GM06990 (cell line): ENCODE measurements at regions not wholly inside any gene's neighbourhood (a gene's known extent, or its start where the extent isn't known, plus 50 kb on each side); places are given as distances from the start of the nearest gene placed in this dataset.

Experiments
- DNase-seq: peaks from one replicate; pipeline ENCODE4 v3.0.0-alpha.2; 2011; ENCODE audit not compliant: insufficient read length; ENCODE audit errors: extremely low read depth
- H3K27me3 ChIP-seq: replicated peaks from 2 replicates; pipeline ENCODE4 v1.6.0; 2011; ENCODE audit warnings: low read length; ENCODE audit not compliant: control insufficient read depth, insufficient read depth
- H3K36me3 ChIP-seq: 2 replicates; pipeline ENCODE4 v1.5.1; 2011; ENCODE audit warnings: low read length; ENCODE audit not compliant: control insufficient read depth, insufficient read depth
- H3K4me3 ChIP-seq: replicated peaks from 2 replicates; pipeline ENCODE4 v1.5.1; 2011; ENCODE audit warnings: low read depth, mild to moderate bottlenecking, control low read depth, low read length
- CTCF ChIP-seq: IDR thresholded peaks from 2 replicates; pipeline ENCODE4 v1.5.1; 2011; ENCODE audit warnings: low read length, control low read depth, mild to moderate bottlenecking, inconsistent platforms; ENCODE audit not compliant: insufficient read depth, poor library complexity, severe bottlenecking

- Histone ChIP-seq H3K36me3 (no peaks in the 10 kb centered on the region), H3K4me3 (no peak overlapping the region), H3K27me3 (no peaks in the 10 kb centered on the region)
- no peak for TF ChIP-seq CTCF
- no peak for DNase-seq
Observed at GRCh38 chr10:10576937-10577336, 440.7 kb upstream of the CELF2 start.

- no peak for TF ChIP-seq CTCF
- no peaks in the 10 kb centered on the region for H3K27me3 ChIP-seq
- DNase-seq: no peak
- H3K36me3 ChIP-seq: no peaks in the 10 kb centered on the region
- no peak overlapping the region for H3K4me3 ChIP-seq
Observed at GRCh38 chr10:10579709-10580108, 438.0 kb upstream of the CELF2 start.

GRCh38 chr10:10584161-10584560, 433.5 kb upstream of the CELF2 start:
- no peak for TF ChIP-seq CTCF
- no peaks in the 10 kb centered on the region for H3K36me3 ChIP-seq
- no peak overlapping the region for H3K4me3 ChIP-seq
- no peaks in the 10 kb centered on the region for H3K27me3 ChIP-seq
- DNase-seq: no peak

- no peak for DNase-seq
- TF ChIP-seq CTCF: no peak
- Histone ChIP-seq H3K36me3 (no peaks in the 10 kb centered on the region), H3K27me3 (no peaks in the 10 kb centered on the region), H3K4me3 (no peak overlapping the region)
Observed at GRCh38 chr10:10587744-10588393, 429.8 kb upstream of the CELF2 start.

- TF ChIP-seq CTCF: no peak
- Histone ChIP-seq H3K27me3 (no peaks in the 10 kb centered on the region), H3K36me3 (no peaks in the 10 kb centered on the region), H3K4me3 (no peak overlapping the region)
- peak; percentile 28 for DNase-seq
Observed at GRCh38 chr10:10589540-10590303, 427.9 kb upstream of the CELF2 start.
